WTC11 (cell line): ENCODE measurements at regions not wholly inside any gene's neighbourhood (a gene's known extent, or its start where the extent isn't known, plus 50 kb on each side); places are given as distances from the start of the nearest gene placed in this dataset.

Source experiments
- ATAC-seq: fragments of 200-7000 bp; cut with Tn5 transposase; 2 replicates; pipeline ENCODE4 v1.10.0; 2021; ENCODE audit warnings: mild to moderate bottlenecking, moderate library complexity
- CTCF ChIA-PET: fragments of 300-600 bp; sonication (Branson Sonifier 250); formaldehyde crosslinking; loops from one replicate; lab custom pipeline; 2021; ENCODE audit warnings: antibody characterized with exemption; lab: Charles Lee
- POLR2A ChIA-PET: fragments of 350-600 bp; sonication (Branson Sonifier 250); formaldehyde crosslinking; loops from one replicate; lab custom pipeline; 2021; ENCODE audit warnings: antibody characterized with exemption; lab: Charles Lee
- DNase-seq: peaks from one replicate; pipeline ENCODE4 v3.0.0; 2021; ENCODE audit warnings: low spot score
- H3K27ac Mint-ChIP-seq: 2 replicates; pipeline ENCODE4 v1.8.0; 2021; ENCODE audit warnings: mixed read lengths
- H3K27me3 Mint-ChIP-seq: 2 replicates; pipeline ENCODE4 v1.8.0; 2021; ENCODE audit warnings: low read depth, mild to moderate bottlenecking, moderate library complexity, mixed read lengths
- H3K36me3 Mint-ChIP-seq: 2 replicates; pipeline ENCODE4 v1.8.0; 2021; ENCODE audit warnings: mixed read lengths
- H3K4me1 Mint-ChIP-seq: 2 replicates; pipeline ENCODE4 v1.8.0; 2022; ENCODE audit warnings: mixed read lengths
- H3K4me3 Mint-ChIP-seq: 2 replicates; pipeline ENCODE4 v1.8.0; 2021; ENCODE audit warnings: mild to moderate bottlenecking, moderate library complexity, mixed read lengths
- H3K9me3 Mint-ChIP-seq: 2 replicates; pipeline ENCODE4 v1.8.0; 2021; ENCODE audit warnings: mixed read lengths
- EMX1 ChIP-seq: fragments of 250-450 bp; sonication (Bioruptor Pico); IDR thresholded peaks from 2 replicates; pipeline ENCODE4 v1.8.0; 2021; ENCODE audit warnings: mild to moderate bottlenecking
- FOXK1 ChIP-seq: sonication (generic); formaldehyde crosslinking; IDR thresholded peaks from 2 replicates; pipeline ENCODE4 v1.8.0; 2022; ENCODE audit warnings: mild to moderate bottlenecking, moderate library complexity, missing genetic modification reagents
- GRHL2 ChIP-seq: fragments of 250-450 bp; sonication (Bioruptor Pico); IDR thresholded peaks from 2 replicates; pipeline ENCODE4 v1.8.0; 2022; ENCODE audit warnings: mild to moderate bottlenecking, moderate library complexity; ENCODE audit not compliant: insufficient replicate concordance, severe bottlenecking
- ZBTB43 ChIP-seq: sonication (generic); formaldehyde crosslinking; IDR thresholded peaks from 2 replicates; pipeline ENCODE4 v1.8.1; 2023; ENCODE audit warnings: mild to moderate bottlenecking, missing genetic modification reagents
- ZNF121 ChIP-seq: sonication (generic); formaldehyde crosslinking; IDR thresholded peaks from 2 replicates; pipeline ENCODE4 v1.8.0; 2023; ENCODE audit warnings: missing genetic modification reagents
- TF ChIP-seq, protein P1 (sequence below): sonication (generic); formaldehyde crosslinking; IDR thresholded peaks from 2 replicates; pipeline ENCODE4 v1.8.1; 2022; ENCODE audit warnings: mild to moderate bottlenecking, moderate library complexity, missing genetic modification reagents

DNA sequence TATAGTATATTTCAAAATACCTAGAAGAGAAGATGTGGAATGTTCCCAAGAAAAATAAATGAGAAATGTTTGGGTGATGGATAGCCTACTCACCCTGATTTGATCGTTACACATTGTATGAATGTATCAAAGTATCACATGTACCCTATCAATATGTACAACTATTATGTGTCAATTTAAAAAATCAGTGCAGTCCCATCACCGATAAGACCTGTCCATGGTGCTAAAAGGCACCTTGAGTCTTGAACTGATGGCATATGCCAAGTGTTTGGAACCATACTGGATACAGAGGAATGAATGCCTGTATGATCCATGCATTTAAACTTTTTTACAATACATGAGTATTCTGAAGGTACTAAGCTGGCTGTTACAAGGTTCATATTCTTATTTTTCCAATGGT is 50.2 kb upstream of the ZNF835 start:
- DNase-seq, result no peak
- peaks cover 80% of the 10 kb centered on the region for H3K9me3 Mint-ChIP-seq
- POLR2A ChIA-PET, result no interaction called here
- H3K27me3 Mint-ChIP-seq, result peaks cover 14% of the 10 kb centered on the region
- peaks cover 67% of the 10 kb centered on the region for H3K36me3 Mint-ChIP-seq
- ATAC-seq, result no peak
- no peak for TF ChIP-seq ZNF121 (CRISPR knock-in tag)
- TF ChIP-seq FOXK1 (CRISPR knock-in tag), result no peak
- no peak for TF ChIP-seq GRHL2 (CRISPR knock-in tag)
- no peak for TF ChIP-seq EMX1 (CRISPR knock-in tag)
- TF ChIP-seq, protein P1, sequence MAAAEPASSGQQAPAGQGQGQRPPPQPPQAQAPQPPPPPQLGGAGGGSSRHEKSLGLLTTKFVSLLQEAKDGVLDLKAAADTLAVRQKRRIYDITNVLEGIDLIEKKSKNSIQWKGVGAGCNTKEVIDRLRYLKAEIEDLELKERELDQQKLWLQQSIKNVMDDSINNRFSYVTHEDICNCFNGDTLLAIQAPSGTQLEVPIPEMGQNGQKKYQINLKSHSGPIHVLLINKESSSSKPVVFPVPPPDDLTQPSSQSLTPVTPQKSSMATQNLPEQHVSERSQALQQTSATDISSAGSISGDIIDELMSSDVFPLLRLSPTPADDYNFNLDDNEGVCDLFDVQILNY (CRISPR knock-in tag), result no peak
- no peak for TF ChIP-seq ZBTB43 (CRISPR knock-in tag)
- TF ChIP-seq, all 79 proteins: peak for 0
- CTCF ChIA-PET, result no interaction called here
- Mint-ChIP-seq H3K27ac (no peak overlapping the region), H3K4me3 (no peak overlapping the region), H3K4me1 (no peaks in the 10 kb centered on the region)
